ENCODE measurements at regions not wholly inside any gene's neighbourhood (a gene's known extent, or its start where the extent isn't known, plus 50 kb on each side); places are given as distances from the start of the nearest gene placed in this dataset.

DNA sequence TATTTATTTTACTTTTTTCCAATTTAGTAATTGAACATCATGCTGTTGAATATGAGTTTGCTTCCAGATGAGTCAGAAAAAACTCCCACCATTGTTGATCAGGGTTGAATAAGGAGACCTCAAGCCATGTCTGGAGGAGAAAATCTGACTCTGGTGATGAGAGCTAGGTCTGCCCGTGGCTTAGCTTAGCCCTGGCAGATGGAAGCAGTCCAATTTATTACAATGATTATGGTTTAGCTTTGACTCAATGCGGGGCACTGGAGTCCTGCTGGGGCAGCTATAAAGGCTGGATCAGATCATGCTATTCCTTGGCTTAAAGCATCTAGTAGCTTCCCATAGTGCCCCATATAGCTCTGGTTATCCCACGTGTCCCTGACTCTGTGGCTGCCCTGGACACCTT lies 506.5 kb downstream of the MN1 start:
- Mint-ChIP-seq H3K4me3 (no peak overlapping the region), H3K9me3 (no peaks in the 10 kb centered on the region), H3K36me3 (ENCODE audit: low read depth) (no peaks in the 10 kb centered on the region), H3K27me3 (ENCODE audit: low read depth) (no peaks in the 10 kb centered on the region), H3K4me1 (peaks cover 46% of the 10 kb centered on the region), H3K27ac (ENCODE audit: unreplicated experiment) (peak overlapping the region; percentile 30)
- TF ChIP-seq, protein P1, sequence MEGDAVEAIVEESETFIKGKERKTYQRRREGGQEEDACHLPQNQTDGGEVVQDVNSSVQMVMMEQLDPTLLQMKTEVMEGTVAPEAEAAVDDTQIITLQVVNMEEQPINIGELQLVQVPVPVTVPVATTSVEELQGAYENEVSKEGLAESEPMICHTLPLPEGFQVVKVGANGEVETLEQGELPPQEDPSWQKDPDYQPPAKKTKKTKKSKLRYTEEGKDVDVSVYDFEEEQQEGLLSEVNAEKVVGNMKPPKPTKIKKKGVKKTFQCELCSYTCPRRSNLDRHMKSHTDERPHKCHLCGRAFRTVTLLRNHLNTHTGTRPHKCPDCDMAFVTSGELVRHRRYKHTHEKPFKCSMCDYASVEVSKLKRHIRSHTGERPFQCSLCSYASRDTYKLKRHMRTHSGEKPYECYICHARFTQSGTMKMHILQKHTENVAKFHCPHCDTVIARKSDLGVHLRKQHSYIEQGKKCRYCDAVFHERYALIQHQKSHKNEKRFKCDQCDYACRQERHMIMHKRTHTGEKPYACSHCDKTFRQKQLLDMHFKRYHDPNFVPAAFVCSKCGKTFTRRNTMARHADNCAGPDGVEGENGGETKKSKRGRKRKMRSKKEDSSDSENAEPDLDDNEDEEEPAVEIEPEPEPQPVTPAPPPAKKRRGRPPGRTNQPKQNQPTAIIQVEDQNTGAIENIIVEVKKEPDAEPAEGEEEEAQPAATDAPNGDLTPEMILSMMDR (conservative IDR thresholded peaks at IDR 0.05), result no peak
- no peak for DNase-seq (ENCODE audit: low read depth, low spot score)

DNA sequence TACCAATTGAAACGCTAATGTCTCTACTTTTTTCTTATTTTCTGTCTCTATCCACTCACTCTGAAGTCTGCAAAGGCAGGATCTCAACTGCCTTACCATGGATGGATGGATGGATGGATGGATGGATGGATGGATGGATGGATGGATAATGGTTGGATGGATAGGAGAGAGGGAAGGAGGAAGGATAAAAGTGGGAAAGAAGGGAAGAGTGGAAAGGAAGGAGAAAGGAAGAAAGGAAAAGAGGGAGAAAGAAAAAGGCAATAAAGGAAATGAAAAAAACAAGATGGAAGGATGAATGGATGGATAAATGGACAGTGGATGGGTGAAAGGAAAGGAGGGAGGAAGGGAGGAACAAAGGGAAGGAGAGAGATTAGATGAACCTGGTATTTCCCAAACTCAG lies 506.0 kb downstream of the MN1 start:
- no peaks in the 10 kb centered on the region for H3K36me3 Mint-ChIP-seq (ENCODE audit: low read depth)
- no peaks in the 10 kb centered on the region for H3K27me3 Mint-ChIP-seq (ENCODE audit: low read depth)
- no peak for DNase-seq (ENCODE audit: low read depth, low spot score)
- TF ChIP-seq, protein P1 (conservative IDR thresholded peaks at IDR 0.05), result no peak
- no peaks in the 10 kb centered on the region for H3K9me3 Mint-ChIP-seq
- H3K4me1 Mint-ChIP-seq, result peaks cover 49% of the 10 kb centered on the region
- no peak overlapping the region for H3K4me3 Mint-ChIP-seq
- H3K27ac Mint-ChIP-seq (ENCODE audit: unreplicated experiment), result peak overlapping the region; percentile 30

DNA sequence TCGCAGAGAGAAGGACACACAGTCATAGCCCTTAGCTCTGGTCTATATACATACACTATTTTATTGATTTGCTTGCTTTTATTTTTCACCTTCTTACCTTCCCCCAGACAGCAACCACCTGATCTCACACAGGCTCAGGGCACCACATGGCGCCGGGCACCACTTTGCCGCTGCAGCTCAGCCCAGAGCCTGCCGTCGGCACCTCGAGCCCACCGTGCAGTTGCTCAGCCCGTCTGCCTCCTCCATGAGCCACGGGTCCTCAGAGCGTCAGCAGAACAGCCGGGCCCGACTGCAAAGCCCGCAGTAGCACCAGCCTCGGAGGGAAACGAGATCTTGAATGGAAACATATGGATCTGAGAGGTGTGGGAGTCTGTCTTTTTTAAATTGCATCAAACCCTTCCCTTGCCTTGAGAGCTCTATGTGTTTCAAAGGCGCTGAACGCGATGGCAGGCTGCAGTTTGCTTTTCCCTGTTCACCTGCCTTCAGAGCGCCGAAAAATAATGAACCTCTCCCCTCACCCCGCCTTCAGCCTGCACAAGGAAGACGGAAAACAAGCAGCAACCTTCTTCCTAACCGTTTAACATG lies 505.4 kb downstream of the MN1 start:
- DNase-seq (ENCODE audit: low read depth, low spot score), result no peak
- Mint-ChIP-seq H3K4me1 (peaks cover 49% of the 10 kb centered on the region), H3K36me3 (ENCODE audit: low read depth) (no peaks in the 10 kb centered on the region), H3K4me3 (no peak overlapping the region), H3K27ac (ENCODE audit: unreplicated experiment) (no peak overlapping the region), H3K27me3 (ENCODE audit: low read depth) (no peaks in the 10 kb centered on the region), H3K9me3 (no peaks in the 10 kb centered on the region)
- TF ChIP-seq, protein P1 (conservative IDR thresholded peaks at IDR 0.05), result no peak

DNA sequence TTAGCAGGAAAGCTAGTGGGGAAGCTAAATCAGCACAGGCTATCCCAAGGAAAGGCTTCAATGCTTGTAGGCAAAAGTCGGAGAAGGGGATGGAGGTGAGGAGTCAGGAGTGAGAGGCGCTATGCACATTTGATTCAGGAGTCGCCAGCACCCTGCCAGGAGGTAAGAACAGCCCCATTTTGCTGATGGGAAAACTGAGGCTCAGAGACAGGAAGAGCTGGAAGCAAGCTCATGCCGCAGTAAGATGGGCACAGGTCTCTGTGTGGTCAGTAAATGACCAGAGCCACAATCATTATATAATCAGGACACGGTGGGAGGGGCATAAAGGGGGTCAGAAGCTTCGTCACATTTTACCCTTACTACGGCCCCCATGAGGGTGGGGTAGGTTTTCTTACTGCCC lies 504.4 kb downstream of the MN1 start:
- Mint-ChIP-seq H3K4me1 (peaks cover 49% of the 10 kb centered on the region), H3K4me3 (no peak overlapping the region), H3K27me3 (ENCODE audit: low read depth) (no peaks in the 10 kb centered on the region), H3K36me3 (ENCODE audit: low read depth) (no peaks in the 10 kb centered on the region), H3K27ac (ENCODE audit: unreplicated experiment) (no peak overlapping the region), H3K9me3 (no peaks in the 10 kb centered on the region)
- DNase-seq (ENCODE audit: low read depth, low spot score), result no peak
- TF ChIP-seq, protein P1 (conservative IDR thresholded peaks at IDR 0.05), result no peak

DNA sequence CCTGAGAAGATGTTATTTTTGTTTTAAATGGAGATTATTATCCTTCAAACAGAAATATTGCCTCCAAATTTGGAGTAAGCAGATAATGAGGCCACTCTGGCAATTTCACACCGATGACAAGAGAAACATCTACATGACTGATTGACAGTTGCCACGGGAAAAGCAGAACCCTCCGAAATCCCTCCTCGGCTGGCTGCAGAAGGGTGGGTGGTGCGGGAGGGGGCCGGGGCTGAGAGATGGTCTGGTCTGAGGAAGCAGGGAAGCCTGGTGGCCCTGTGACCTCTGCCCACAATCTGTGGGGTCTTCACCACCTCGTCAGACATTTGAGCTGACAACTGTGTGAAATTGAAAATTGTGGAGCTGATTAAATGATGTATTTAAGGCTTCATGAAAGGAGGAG lies 503.2 kb downstream of the MN1 start:
- no peak overlapping the region for H3K4me3 Mint-ChIP-seq
- no peaks in the 10 kb centered on the region for H3K27me3 Mint-ChIP-seq (ENCODE audit: low read depth)
- peaks cover 49% of the 10 kb centered on the region for H3K4me1 Mint-ChIP-seq
- no peaks in the 10 kb centered on the region for H3K9me3 Mint-ChIP-seq
- H3K27ac Mint-ChIP-seq (ENCODE audit: unreplicated experiment), result no peak overlapping the region
- TF ChIP-seq, protein P1 (conservative IDR thresholded peaks at IDR 0.05), result no peak
- no peaks in the 10 kb centered on the region for H3K36me3 Mint-ChIP-seq (ENCODE audit: low read depth)
- DNase-seq (ENCODE audit: low read depth, low spot score), result no peak
